22Rv1 (cell line): ENCODE measurements at regions not wholly inside any gene's neighbourhood (a gene's known extent, or its start where the extent isn't known, plus 50 kb on each side); places are given as distances from the start of the nearest gene placed in this dataset.

Experiments used
- ZFX ChIP-seq: fragments of 450-650 bp; IDR thresholded peaks from 2 replicates; pipeline ENCODE4 v1.6.1; 2017; ENCODE audit warnings: antibody characterized with exemption, borderline replicate concordance
- TF ChIP-seq, protein P1 (sequence below): fragments of 450-650 bp; IDR thresholded peaks from 2 replicates; pipeline ENCODE4 v1.5.1; 2017; ENCODE audit warnings: mild to moderate bottlenecking

DNA sequence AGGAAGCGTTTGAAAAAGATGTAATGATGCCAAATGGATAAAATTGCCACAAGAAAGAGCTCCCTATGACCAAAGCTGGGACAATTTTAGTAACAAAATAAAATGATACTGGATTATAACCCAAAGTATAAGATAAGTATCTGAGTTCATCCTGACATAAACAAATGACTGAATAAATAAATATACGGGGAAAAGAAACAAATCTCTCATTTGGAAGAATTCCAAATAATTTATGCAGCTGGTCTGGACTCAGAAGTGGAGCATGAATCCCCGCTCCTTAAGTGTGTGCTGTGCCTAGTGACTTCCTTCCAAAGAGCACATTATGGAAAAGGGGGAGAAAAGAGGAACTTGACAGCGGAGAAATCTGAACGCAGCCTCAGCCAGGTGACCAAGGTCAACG lies 186.2 kb downstream of the RAMP3 start:
- TF ChIP-seq, protein P1, sequence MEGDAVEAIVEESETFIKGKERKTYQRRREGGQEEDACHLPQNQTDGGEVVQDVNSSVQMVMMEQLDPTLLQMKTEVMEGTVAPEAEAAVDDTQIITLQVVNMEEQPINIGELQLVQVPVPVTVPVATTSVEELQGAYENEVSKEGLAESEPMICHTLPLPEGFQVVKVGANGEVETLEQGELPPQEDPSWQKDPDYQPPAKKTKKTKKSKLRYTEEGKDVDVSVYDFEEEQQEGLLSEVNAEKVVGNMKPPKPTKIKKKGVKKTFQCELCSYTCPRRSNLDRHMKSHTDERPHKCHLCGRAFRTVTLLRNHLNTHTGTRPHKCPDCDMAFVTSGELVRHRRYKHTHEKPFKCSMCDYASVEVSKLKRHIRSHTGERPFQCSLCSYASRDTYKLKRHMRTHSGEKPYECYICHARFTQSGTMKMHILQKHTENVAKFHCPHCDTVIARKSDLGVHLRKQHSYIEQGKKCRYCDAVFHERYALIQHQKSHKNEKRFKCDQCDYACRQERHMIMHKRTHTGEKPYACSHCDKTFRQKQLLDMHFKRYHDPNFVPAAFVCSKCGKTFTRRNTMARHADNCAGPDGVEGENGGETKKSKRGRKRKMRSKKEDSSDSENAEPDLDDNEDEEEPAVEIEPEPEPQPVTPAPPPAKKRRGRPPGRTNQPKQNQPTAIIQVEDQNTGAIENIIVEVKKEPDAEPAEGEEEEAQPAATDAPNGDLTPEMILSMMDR, result no peak
- TF ChIP-seq ZFX, result no peak
